ENCODE measurements at regions not wholly inside any gene's neighbourhood (a gene's known extent, or its start where the extent isn't known, plus 50 kb on each side); places are given as distances from the start of the nearest gene placed in this dataset.

- no peak for DNase-seq (ENCODE audit: low spot score)
Measured at GRCh38 chr10:128808921-128809440, 658.1 kb upstream of the MGMT start.

GRCh38 chr10:128811511-128811910 is 655.5 kb upstream of the MGMT start:
- DNase-seq (ENCODE audit: low spot score) = no peak

- no peak for DNase-seq (ENCODE audit: low spot score)
Measured at GRCh38 chr10:128812000-128812399, 655.0 kb upstream of the MGMT start.

- DNase-seq (ENCODE audit: low spot score) = no peak
Measured at GRCh38 chr10:128813574-128813973, 653.5 kb upstream of the MGMT start.

DNA sequence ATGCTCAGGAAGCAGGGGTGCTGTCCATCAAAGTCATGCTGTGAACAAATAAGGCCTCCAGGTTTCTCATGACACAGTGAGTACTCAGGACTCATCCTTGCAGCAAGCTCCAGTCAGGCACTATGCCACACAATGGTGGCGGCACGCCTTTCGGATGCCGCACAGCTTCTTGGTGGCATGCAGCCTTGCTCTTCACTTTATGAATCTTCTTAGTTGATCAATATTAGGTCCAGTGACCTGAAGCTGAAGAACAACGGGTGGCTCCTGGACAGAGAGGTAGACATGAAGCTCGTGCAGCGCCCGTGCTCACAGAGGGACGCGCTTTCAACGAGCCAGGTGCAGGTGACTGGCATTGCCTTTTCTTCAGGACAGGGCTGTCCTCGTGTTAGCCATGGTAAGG is 653.0 kb upstream of the MGMT start:
- DNase-seq (ENCODE audit: low spot score) = no peak

DNA sequence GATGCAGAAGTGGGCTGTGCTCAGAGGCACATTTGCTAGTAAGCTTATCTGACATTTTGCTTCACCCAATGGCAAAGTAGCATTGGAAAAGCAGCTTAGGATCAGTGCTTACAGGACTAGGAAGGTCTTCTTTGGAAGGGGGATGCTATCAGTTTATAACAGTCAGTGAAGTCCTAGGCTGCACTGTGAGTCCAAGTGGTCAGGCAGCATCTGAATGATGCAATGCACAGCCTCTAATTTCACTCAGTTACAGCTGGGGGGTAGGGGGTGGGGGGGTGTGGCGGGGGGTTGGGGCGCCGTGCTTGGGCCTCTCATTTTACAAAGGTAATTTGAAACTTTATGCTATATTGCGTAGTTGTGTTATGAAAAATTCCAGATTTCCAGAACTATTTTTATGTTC is 652.3 kb upstream of the MGMT start:
- no peak for DNase-seq (ENCODE audit: low spot score)

DNA sequence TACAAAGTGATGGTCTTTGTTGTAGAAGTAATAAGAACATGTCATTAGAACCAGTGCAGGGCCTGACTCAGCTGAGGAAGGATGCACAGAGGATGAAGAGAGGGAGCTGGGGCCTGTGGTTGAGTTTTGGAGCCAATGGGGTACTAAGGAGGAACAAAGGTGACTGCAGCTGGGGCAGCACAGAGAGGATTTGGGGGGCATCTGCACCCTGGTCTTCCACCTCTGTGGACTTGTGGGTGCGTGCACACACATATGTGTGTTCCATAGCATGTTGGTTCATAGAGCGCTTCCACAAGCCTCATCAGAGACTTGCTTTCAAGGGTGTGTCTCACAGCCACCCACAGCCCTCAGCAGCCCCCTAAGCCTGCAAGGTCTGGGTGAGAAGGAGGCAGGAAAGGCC is 650.3 kb upstream of the MGMT start:
- DNase-seq (ENCODE audit: low spot score) = no peak

- DNase-seq (ENCODE audit: low spot score) = no peak
Measured at GRCh38 chr10:128817636-128818035, 649.4 kb upstream of the MGMT start.

GRCh38 chr10:128820663-128821062 is 646.4 kb upstream of the MGMT start:
- DNase-seq (ENCODE audit: low spot score) = no peak

DNA sequence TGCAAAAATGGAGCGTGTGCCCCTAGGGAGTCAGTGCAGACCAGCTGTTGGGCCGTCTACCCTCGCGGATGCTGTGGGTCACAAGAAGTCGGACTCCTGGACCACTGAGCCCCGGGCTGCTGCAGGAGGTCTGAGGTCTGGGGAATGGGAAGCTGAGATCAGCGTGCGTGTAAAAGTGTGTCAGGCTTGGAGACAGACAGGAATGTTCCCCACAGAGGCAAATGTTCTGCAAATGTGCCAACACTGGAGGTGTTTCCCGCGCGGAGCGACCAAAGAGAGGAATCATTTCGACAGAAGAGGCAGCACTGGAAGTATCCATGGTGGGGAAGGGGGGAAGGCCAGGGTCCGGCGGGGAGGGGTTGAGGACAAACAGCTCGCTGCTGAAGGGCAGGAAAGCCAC is 643.8 kb upstream of the MGMT start:
- DNase-seq (ENCODE audit: low spot score) = no peak

DNA sequence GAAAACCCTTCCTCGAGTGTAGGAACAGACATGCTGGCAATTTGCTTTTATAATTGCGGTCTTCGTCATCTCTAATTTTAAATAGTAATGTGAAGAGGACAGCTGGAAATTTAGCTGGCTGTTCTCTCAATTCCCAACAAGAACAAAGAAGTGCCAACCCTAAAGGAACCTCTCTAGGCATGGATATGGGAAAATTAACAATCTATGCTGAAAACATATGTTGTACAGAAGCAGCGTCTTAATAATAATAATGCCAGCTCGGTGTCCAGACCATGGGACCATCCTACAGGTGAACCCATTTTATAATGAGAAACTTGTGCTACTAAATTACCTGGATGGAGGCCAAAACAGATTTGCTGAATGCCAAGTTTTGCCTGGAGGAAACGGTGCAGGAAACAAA is 641.4 kb upstream of the MGMT start:
- DNase-seq (ENCODE audit: low spot score) = no peak

DNA sequence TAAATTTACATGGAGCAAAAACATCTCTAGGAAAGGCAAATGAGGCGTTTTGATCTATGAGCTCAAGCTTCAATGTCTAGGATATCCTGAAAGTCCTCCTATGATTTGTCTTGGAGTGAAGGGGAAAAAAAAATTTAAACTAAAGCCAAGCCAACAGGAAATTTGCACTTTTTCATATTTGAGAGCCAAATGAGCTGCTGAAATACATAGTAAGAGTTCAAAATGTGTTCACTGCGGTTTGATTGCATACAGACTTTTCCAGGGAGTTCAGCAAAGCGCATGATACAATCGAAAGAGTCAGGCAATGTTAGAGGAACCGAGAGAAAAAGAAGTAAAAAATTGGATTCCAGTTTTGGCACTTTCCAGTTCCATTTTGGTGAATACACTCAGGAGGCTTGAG is 633.4 kb upstream of the MGMT start:
- DNase-seq (ENCODE audit: low spot score) = no peak

- no peak for DNase-seq (ENCODE audit: low spot score)
Measured at GRCh38 chr10:128835361-128835760, 631.7 kb upstream of the MGMT start.

GRCh38 chr10:128837478-128837877 is 629.6 kb upstream of the MGMT start:
- no peak for DNase-seq (ENCODE audit: low spot score)

GRCh38 chr10:128839134-128839533 is 627.9 kb upstream of the MGMT start:
- no peak for DNase-seq (ENCODE audit: low spot score)

GRCh38 chr10:128839701-128840100 is 627.3 kb upstream of the MGMT start:
- no peak for DNase-seq (ENCODE audit: low spot score)

GRCh38 chr10:128843972-128844371 is 623.1 kb upstream of the MGMT start:
- no peak for DNase-seq (ENCODE audit: low spot score)

- DNase-seq (ENCODE audit: low spot score) = no peak
Measured at GRCh38 chr10:128846927-128847326, 620.1 kb upstream of the MGMT start.

- DNase-seq (ENCODE audit: low spot score) = no peak
Measured at GRCh38 chr10:128848810-128849209, 618.2 kb upstream of the MGMT start.

DNA sequence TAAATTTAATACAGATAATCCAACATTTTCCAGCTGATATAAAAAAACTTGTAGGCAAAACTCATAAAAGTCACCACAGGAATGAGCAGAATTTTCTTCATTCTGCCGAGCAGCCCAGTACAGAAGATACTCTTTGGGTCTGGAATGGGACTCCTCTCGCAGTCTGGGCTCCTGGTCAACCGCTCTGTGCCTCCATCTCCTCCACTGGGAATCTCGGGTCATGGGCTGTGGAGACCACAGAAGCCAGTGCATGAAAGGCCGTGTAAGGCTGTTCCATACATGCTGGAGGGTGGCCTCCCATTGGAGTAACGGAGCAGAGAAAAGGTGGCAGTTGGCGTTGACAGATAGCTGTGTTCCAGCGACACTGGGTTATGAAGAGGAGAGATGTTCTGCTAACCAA is 616.4 kb upstream of the MGMT start:
- DNase-seq (ENCODE audit: low spot score) = no peak

- no peak for DNase-seq (ENCODE audit: low spot score)
Measured at GRCh38 chr10:128851281-128851680, 615.8 kb upstream of the MGMT start.

DNA sequence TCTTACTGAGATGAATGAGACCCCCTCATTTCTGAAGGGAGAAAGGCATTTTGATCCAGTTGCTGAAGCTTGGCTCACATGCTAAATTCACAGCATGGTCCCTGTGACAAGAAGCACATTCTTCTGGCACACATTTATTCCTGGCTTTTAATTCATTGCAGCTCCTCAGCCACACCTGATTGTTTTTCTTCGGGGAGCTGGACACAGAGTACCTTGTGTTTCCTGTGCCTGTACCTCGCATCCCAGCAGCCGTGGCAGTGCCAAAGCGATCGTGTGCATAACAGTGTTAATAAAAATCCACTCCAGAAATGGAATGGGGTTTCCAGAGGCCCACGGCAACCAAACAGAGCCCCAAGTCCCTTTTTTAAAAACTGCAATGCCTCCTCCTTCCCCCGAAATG is 615.3 kb upstream of the MGMT start:
- no peak for DNase-seq (ENCODE audit: low spot score)

DNA sequence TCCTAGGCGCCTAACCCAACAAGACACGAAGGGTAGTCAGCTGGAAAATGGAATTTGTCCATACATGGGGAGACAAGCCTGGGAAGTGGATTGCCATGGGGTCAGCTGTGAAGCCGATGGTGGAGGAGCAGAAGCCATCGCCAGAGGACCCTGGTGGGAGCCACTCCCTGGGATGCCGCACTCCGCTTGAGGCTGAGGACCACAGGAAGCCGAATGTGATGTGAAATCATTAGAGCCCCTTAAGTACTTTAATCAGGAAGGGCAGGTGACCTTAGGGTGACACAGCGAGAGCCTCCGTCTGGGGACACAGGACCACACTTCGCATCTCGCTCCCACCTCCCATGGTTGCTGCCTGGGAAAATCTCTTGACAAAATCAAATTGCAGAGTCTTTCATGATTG is 614.6 kb upstream of the MGMT start:
- no peak for DNase-seq (ENCODE audit: low spot score)

GRCh38 chr10:128852902-128853301 is 614.1 kb upstream of the MGMT start:
- no peak for DNase-seq (ENCODE audit: low spot score)

DNA sequence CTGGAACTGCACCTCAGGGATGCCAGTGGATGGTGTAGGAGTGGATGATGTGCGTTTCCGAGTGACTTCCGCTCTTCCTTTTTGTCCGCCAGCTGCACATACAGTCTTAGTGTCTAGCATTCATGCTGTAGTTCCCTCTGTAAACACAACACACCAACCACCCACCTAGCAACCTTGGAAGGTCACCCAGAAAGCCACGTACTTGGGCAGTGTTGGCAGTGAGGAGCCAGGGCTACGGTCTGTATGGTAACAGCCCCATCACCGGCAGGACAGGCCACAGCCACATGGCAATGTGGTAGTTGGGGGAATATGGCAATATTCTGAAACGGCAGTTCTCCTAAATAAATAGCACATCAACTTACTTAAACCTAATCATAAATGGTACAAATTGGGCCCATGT is 613.5 kb upstream of the MGMT start:
- DNase-seq (ENCODE audit: low spot score) = no peak
